ENCODE measurements at regions not wholly inside any gene's neighbourhood (a gene's known extent, or its start where the extent isn't known, plus 50 kb on each side); places are given as distances from the start of the nearest gene placed in this dataset.

DNA sequence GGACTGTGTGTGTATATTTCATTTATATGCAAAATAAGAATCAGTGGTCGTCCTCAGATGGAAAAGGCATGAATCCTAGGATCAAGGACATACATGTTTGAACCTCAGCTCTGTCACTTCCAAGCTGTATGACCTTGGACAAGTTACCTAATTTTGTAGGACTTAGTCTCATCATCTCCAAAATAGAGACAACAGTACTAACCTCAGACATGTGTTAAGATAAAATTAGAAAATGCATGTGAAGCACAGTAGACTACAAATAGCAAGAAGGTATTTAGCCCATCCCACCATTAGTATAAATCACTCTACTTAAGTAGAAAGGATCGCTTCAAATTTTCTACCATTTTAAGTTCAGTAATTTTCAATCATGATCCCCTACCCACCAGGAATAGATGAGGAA is 309.8 kb downstream of the ZEB2 start:
- no peak for DNase-seq
- Histone ChIP-seq H3K27ac (no peak overlapping the region), H3K9me3 (no peaks in the 10 kb centered on the region), H3K4me3 (no peak overlapping the region), H3K4me1 (no peaks in the 10 kb centered on the region), H3K36me3 (no peaks in the 10 kb centered on the region), H3K27me3 (no peaks in the 10 kb centered on the region)
- TF ChIP-seq, protein P1, sequence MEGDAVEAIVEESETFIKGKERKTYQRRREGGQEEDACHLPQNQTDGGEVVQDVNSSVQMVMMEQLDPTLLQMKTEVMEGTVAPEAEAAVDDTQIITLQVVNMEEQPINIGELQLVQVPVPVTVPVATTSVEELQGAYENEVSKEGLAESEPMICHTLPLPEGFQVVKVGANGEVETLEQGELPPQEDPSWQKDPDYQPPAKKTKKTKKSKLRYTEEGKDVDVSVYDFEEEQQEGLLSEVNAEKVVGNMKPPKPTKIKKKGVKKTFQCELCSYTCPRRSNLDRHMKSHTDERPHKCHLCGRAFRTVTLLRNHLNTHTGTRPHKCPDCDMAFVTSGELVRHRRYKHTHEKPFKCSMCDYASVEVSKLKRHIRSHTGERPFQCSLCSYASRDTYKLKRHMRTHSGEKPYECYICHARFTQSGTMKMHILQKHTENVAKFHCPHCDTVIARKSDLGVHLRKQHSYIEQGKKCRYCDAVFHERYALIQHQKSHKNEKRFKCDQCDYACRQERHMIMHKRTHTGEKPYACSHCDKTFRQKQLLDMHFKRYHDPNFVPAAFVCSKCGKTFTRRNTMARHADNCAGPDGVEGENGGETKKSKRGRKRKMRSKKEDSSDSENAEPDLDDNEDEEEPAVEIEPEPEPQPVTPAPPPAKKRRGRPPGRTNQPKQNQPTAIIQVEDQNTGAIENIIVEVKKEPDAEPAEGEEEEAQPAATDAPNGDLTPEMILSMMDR (IDR thresholded peaks at IDR 0.05): no peak
- ATAC-seq: no peak
- intact Hi-C loops (cut with DNase I): no loop called here
- no peak for FAIRE-seq
- WGBS, 2 donors: 96 to 97% methylated on average over 2 of the region's 2 CpGs

DNA sequence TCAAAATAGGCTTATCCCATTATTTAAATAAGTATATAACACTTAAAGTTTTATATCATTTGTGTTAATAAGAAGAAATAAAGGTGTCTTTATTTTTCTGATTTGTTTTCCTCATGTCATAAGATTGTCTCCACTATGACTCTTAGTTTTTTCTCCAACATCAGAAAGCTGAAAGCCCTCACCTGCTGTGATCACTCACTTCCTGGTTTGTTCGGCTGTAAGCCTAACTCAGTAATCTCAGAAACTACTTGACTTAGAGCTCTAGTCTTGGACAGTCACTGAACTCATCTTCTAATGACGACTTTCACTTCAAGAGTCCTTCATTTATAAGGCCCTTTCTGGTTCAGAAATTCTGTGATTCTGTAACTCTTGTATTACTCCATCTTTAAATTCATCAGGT is 311.0 kb downstream of the ZEB2 start:
- no peak overlapping the region for H3K27ac ChIP-seq
- WGBS, 2 donors: 95 to 97% methylated on average over 2 of the region's 2 CpGs
- H3K36me3 ChIP-seq: no peaks in the 10 kb centered on the region
- no peak for DNase-seq
- no peaks in the 10 kb centered on the region for H3K9me3 ChIP-seq
- no peaks in the 10 kb centered on the region for H3K4me1 ChIP-seq
- no peaks in the 10 kb centered on the region for H3K27me3 ChIP-seq
- FAIRE-seq: no peak
- ATAC-seq: no peak
- no peak overlapping the region for H3K4me3 ChIP-seq
- intact Hi-C loops (cut with DNase I): no loop called here
- TF ChIP-seq, protein P1 (IDR thresholded peaks at IDR 0.05): no peak

DNA sequence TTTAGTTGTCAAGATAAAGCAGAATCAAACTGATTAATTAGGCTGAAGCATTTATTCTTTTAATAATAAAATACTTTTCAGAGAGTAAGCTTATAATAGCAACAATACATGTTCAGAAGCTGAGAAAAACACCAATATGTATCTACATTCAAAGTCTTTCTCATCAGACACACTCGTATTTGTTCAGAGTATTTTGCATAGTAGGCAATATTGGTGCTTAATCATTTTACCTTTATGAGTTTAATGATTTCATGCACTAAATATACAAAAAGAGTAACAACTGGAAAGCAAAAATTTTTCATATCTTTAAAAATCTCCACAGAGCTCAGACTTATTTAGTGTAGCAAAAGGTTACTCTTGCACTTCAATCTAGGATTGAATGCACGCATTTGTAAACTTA is 313.9 kb downstream of the ZEB2 start:
- intact Hi-C loops (cut with DNase I): no loop called here
- Histone ChIP-seq H3K4me1 (no peaks in the 10 kb centered on the region), H3K27ac (no peak overlapping the region), H3K9me3 (no peaks in the 10 kb centered on the region), H3K4me3 (no peak overlapping the region), H3K36me3 (no peaks in the 10 kb centered on the region), H3K27me3 (no peaks in the 10 kb centered on the region)
- TF ChIP-seq, protein P1 (IDR thresholded peaks at IDR 0.05): no peak
- ATAC-seq (no peak), FAIRE-seq (no peak), DNase-seq (no peak)
- 92 to 93% methylated on average over 2 of the region's 2 CpGs for WGBS, 2 donors

DNA sequence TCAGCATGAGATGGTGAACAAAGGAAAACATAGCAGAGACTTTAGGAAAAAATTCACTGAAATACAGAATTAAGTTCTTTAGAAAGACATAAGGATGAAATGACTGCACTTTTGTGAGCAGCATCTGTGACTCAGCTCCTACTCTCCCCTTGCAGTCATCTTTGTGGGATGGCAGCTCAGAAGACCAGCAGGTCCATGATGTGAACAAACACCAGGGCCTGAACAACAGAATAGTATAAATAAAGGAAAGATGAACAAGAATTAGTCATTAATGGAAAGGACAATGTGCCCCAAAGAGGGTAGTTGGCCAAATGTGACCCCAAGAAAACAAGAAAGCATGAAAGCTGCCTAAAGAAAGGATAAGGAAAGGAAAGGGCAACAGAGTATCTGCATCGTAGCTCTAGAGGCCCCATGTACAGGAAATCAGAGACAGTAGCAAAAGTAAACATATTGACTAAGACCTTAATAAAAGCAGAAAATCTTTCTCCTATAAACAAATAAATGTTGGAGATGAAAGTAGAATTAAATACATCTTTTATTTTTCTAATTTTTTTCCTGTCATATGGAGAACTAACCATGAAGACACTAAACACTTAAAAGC is 318.0 kb downstream of the ZEB2 start:
- intact Hi-C loops (cut with DNase I): no loop called here
- H3K27me3 ChIP-seq: no peaks in the 10 kb centered on the region
- 65 to 81% methylated on average over 1 of the region's 1 CpG for WGBS, 2 donors
- TF ChIP-seq, protein P1 (IDR thresholded peaks at IDR 0.05): no peak
- no peaks in the 10 kb centered on the region for H3K36me3 ChIP-seq
- H3K4me3 ChIP-seq: no peak overlapping the region
- no peak for ATAC-seq
- peaks cover 0 to 5% (median 4%) of the 10 kb centered on the region in 3 donors for H3K4me1 ChIP-seq
- H3K27ac ChIP-seq: no peak overlapping the region
- no peak for FAIRE-seq
- no peak for DNase-seq
- no peaks in the 10 kb centered on the region for H3K9me3 ChIP-seq

DNA sequence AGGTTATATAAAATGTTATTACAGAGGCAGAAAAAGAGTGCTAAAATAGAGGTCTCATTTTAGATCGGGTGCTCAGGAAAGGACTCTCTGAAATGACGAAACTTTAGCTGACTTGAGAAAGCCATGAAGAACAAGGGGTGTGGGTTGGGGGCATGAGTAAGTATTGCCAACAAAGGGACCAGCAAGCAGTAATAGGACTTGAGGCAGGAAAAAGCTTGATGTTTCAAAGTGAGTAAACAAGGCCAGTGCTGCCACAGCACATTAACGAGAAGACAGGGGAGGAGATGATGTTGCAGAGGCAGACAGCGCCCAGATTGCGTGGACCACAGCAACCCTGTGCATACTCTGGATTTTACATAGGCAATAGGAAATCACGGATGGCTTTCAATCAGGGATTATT is 318.8 kb downstream of the ZEB2 start:
- ATAC-seq (peak in 2 of 4 donors; percentile 17 to 46), FAIRE-seq (no peak), DNase-seq (no peak)
- no peaks in the 10 kb centered on the region for H3K9me3 ChIP-seq
- TF ChIP-seq, protein P1 (IDR thresholded peaks at IDR 0.05): no peak
- peaks cover 0 to 5% (median 4%) of the 10 kb centered on the region in 3 donors for H3K4me1 ChIP-seq
- intact Hi-C loops (cut with DNase I): no loop called here
- no peak overlapping the region for H3K27ac ChIP-seq
- no peak overlapping the region for H3K4me3 ChIP-seq
- H3K36me3 ChIP-seq: no peaks in the 10 kb centered on the region
- 91 to 95% methylated on average over 6 of the region's 6 CpGs for WGBS, 2 donors
- H3K27me3 ChIP-seq: no peaks in the 10 kb centered on the region

Data from pancreas (tissue), 10 donors.